ENCODE measurements at regions not wholly inside any gene's neighbourhood (a gene's known extent, or its start where the extent isn't known, plus 50 kb on each side); places are given as distances from the start of the nearest gene placed in this dataset.

DNA sequence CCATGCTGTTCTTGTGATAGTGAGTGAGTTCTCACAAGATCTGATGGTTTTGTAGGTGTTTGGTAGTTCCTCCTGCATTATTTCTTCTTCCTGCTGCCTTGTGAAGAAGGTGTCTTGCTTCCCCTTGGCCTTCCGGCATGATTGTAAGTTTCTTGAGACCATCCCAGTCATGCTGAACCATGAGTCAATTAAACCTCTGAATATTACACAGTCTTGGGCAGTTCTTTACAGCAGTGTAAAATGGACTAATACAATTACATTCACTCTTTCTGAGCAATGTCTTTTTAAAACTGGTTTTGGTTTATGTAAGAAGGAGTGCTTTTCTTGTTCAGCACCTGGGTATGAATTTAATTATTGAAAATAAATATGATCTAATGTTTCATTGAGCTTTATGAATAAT is 50.7 kb upstream of the ARRDC3 start:
- no peak overlapping the region for H3K9ac ChIP-seq (ENCODE audit: low read depth, low read length, poor library complexity, severe bottlenecking)
- no peaks in the 10 kb centered on the region for H3F3A ChIP-seq (ENCODE audit: low read depth)
- no peak overlapping the region for H2AFZ ChIP-seq (ENCODE audit: low read length)
- TF ChIP-seq EZH2phosphoT487 (IDR thresholded peaks at IDR 0.05; ENCODE audit: borderline replicate concordance), result no peak
- TF ChIP-seq, protein P1, sequence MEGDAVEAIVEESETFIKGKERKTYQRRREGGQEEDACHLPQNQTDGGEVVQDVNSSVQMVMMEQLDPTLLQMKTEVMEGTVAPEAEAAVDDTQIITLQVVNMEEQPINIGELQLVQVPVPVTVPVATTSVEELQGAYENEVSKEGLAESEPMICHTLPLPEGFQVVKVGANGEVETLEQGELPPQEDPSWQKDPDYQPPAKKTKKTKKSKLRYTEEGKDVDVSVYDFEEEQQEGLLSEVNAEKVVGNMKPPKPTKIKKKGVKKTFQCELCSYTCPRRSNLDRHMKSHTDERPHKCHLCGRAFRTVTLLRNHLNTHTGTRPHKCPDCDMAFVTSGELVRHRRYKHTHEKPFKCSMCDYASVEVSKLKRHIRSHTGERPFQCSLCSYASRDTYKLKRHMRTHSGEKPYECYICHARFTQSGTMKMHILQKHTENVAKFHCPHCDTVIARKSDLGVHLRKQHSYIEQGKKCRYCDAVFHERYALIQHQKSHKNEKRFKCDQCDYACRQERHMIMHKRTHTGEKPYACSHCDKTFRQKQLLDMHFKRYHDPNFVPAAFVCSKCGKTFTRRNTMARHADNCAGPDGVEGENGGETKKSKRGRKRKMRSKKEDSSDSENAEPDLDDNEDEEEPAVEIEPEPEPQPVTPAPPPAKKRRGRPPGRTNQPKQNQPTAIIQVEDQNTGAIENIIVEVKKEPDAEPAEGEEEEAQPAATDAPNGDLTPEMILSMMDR (conservative IDR thresholded peaks at IDR 0.05; ENCODE audit: low read length), result no peak
- H3K4me3 ChIP-seq (ENCODE audit: low read length, poor library complexity, severe bottlenecking), result no peak overlapping the region
- no peaks in the 10 kb centered on the region for H3K79me2 ChIP-seq (ENCODE audit: insufficient read depth, low read length)
- H3K4me2 ChIP-seq (ENCODE audit: low read depth, low read length, poor library complexity, severe bottlenecking), result no peak overlapping the region
- no peaks in the 10 kb centered on the region for H3K9me2 ChIP-seq (replicated peaks; ENCODE audit: low read depth, low read length)
- H4K20me1 ChIP-seq (ENCODE audit: insufficient read depth, low read length, poor library complexity, severe bottlenecking), result no peaks in the 10 kb centered on the region
- H3K27me3 ChIP-seq (ENCODE audit: insufficient read depth, low read length, poor library complexity, severe bottlenecking), result no peaks in the 10 kb centered on the region
- H3K9me3 ChIP-seq (ENCODE audit: insufficient read depth, low read depth, low read length), result no peaks in the 10 kb centered on the region
- no peaks in the 10 kb centered on the region for H3K4me1 ChIP-seq (ENCODE audit: insufficient read depth, low read length, poor library complexity, severe bottlenecking)
- H3K36me3 ChIP-seq (ENCODE audit: insufficient read depth, low read length), result no peaks in the 10 kb centered on the region

All from Loucy (cell line).